Lower leg skin (tissue), 3 donors: ENCODE measurements at regions not wholly inside any gene's neighbourhood (a gene's known extent, or its start where the extent isn't known, plus 50 kb on each side); places are given as distances from the start of the nearest gene placed in this dataset.

Experiments
- CTCF ChIP-seq, 3 donors: fragments of 450-650 bp; IDR thresholded peaks; one replicate each; pipeline ENCODE4 v1.5.1; 2016; ENCODE audit warnings: antibody characterized with exemption in 3 of 3, mild to moderate bottlenecking in 3 of 3, moderate library complexity in 2 of 3
- POLR2A ChIP-seq, 2 donors: fragments of 450-650 bp; IDR thresholded peaks; one replicate each; pipeline ENCODE4 v1.6.1; 2016 to 2017; ENCODE audit warnings: antibody characterized with exemption in 2 of 2, mild to moderate bottlenecking in 1 of 2, moderate library complexity in 1 of 2

- no peak for TF ChIP-seq CTCF (IDR thresholded peaks at IDR 0.05)
- no peak for TF ChIP-seq POLR2A (IDR thresholded peaks at IDR 0.05)
Observed at GRCh38 chr7:84799106-84799505, 387.8 kb downstream of the SEMA3D start.
